ENCODE measurements at regions not wholly inside any gene's neighbourhood (a gene's known extent, or its start where the extent isn't known, plus 50 kb on each side); places are given as distances from the start of the nearest gene placed in this dataset.

DNA sequence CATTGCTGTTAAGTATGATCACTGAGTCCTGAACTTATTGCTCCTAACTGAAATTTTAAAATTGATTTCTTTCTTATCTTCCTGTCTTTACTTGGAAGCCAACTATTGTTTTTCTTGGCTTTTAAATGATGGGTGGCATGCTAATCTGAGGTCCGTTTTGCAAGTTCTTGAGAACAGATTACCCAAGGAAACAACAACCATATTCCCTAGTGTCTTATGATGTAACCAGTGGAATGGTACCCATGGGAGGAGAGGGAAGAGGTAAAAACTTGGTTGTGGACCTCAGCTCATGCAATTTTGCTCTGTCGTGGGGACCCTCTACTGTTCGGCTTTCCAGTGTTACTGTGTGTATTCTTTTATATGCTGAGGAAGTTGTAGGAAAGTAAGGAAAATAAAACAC lies 454.8 kb upstream of the ADAMTS5 start:
- TF ChIP-seq ZFX (IDR thresholded peaks at IDR 0.05): no peak
- TF ChIP-seq CTCF (conservative IDR thresholded peaks at IDR 0.05): no peak
- H3K27ac ChIP-seq: no peak overlapping the region

- TF ChIP-seq ZFX (IDR thresholded peaks at IDR 0.05) (no peak), CTCF (conservative IDR thresholded peaks at IDR 0.05) (no peak)
- H3K27ac ChIP-seq: no peak overlapping the region
These were observed 452.3 kb upstream of the ADAMTS5 start for GRCh38 chr21:27419153-27419552.

DNA sequence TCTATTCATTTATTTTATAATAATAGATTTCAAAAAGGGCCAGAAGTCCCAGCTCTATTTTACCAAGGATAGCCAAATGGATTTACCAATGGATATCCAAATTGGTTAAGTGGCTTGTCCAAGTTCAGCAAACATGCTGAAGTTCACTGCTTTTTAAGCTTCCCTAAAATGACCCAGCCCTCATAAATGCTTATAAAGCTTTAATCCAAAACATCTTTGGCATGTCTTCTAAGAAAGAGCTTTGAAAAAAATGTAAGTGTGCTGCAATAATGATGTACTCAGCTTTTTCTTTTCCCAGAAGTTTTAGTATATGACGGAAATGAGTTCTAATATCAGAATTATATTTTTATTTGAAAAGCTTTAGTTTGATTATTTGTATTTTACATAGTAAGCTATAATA lies 451.5 kb upstream of the ADAMTS5 start:
- no peak overlapping the region for H3K27ac ChIP-seq
- TF ChIP-seq CTCF (conservative IDR thresholded peaks at IDR 0.05) (no peak), ZFX (IDR thresholded peaks at IDR 0.05) (no peak)

GRCh38 chr21:27412530-27412929 lies 445.6 kb upstream of the ADAMTS5 start:
- H3K27ac ChIP-seq: no peak overlapping the region

GRCh38 chr21:27408826-27409225 lies 441.9 kb upstream of the ADAMTS5 start:
- no peak for TF ChIP-seq CTCF (conservative IDR thresholded peaks at IDR 0.05)
- H3K27ac ChIP-seq: no peak overlapping the region

More at GRCh38 chr21:27412530-27412929, 445.6 kb upstream of the ADAMTS5 start:
- no peak for TF ChIP-seq CTCF (conservative IDR thresholded peaks at IDR 0.05)
- no peak for TF ChIP-seq ZFX (IDR thresholded peaks at IDR 0.05)

GRCh38 chr21:27407271-27407670 lies 440.4 kb upstream of the ADAMTS5 start:
- no peak for TF ChIP-seq ZFX (IDR thresholded peaks at IDR 0.05)
- no peak for TF ChIP-seq CTCF (conservative IDR thresholded peaks at IDR 0.05)

DNA sequence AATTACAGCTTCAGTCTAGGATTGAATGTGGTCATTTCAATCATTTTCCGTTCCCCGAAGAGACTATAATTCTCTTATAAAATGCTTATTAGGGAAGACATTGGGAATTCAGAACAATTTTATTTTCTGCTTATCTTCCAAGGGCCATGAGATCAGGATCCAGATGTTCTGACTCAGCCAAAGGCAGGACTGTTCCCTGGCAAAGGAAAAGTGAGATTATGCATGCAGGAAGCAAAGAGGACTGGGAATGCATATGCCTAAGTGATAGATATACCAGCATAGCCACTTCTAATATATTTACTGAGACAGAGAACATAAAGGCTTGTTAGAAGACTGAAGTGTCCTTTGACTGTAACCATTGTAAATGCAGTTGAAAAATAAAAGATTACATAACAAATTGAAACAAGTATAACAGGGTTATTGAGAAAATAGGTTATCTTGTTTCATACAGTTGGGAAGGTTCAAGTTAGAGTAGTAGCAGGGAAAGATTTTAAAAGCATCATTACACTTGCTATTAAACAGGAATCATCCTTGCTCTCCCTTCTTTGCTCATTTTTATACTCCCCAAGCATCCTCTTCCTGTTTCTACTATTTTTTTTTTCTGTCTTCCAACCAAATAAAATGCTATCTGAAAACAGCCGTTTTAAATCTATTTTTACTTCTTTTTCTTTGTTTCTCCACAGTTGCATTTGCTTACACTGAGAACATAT lies 439.6 kb upstream of the ADAMTS5 start:
- TF ChIP-seq CTCF (conservative IDR thresholded peaks at IDR 0.05): no peak
- TF ChIP-seq ZFX (IDR thresholded peaks at IDR 0.05): no peak
- H3K27ac ChIP-seq: no peak overlapping the region

More at GRCh38 chr21:27407271-27407670, 440.4 kb upstream of the ADAMTS5 start:
- H3K27ac ChIP-seq: no peak overlapping the region
